ENCODE measurements at regions not wholly inside any gene's neighbourhood (a gene's known extent, or its start where the extent isn't known, plus 50 kb on each side); places are given as distances from the start of the nearest gene placed in this dataset.

GRCh38 chr2:125516496-125517109, 1139.4 kb upstream of the GYPC start:
- DNase-seq (ENCODE audit: low read depth), result no peak

GRCh38 chr2:125526093-125526492, 1129.9 kb upstream of the GYPC start:
- DNase-seq (ENCODE audit: low read depth), result no peak

GRCh38 chr2:125535089-125535488, 1120.9 kb upstream of the GYPC start:
- no peak for DNase-seq (ENCODE audit: low read depth)

GRCh38 chr2:125543968-125544514, 1111.9 kb upstream of the GYPC start:
- DNase-seq (ENCODE audit: low read depth), result no peak

- DNase-seq (ENCODE audit: low read depth), result no peak
Measured at GRCh38 chr2:125553768-125554167, 1102.2 kb upstream of the GYPC start.

GRCh38 chr2:125554956-125555355, 1101.0 kb upstream of the GYPC start:
- DNase-seq (ENCODE audit: low read depth), result no peak

- DNase-seq (ENCODE audit: low read depth), result no peak
Measured at GRCh38 chr2:125559186-125559585, 1096.8 kb upstream of the GYPC start.

- DNase-seq (ENCODE audit: low read depth), result no peak
Measured at GRCh38 chr2:125560855-125561254, 1095.1 kb upstream of the GYPC start.

- no peak for DNase-seq (ENCODE audit: low read depth)
Measured at GRCh38 chr2:125561302-125561701, 1094.7 kb upstream of the GYPC start.

- no peak for DNase-seq (ENCODE audit: low read depth)
Measured at GRCh38 chr2:125562924-125563323, 1093.0 kb upstream of the GYPC start.

- no peak for DNase-seq (ENCODE audit: low read depth)
Measured at GRCh38 chr2:125564471-125564870, 1091.5 kb upstream of the GYPC start.

- no peak for DNase-seq (ENCODE audit: low read depth)
Measured at GRCh38 chr2:125566422-125566821, 1089.5 kb upstream of the GYPC start.

GRCh38 chr2:125567100-125567499, 1088.9 kb upstream of the GYPC start:
- DNase-seq (ENCODE audit: low read depth), result no peak

GRCh38 chr2:125572660-125573059, 1083.3 kb upstream of the GYPC start:
- DNase-seq (ENCODE audit: low read depth), result no peak

GRCh38 chr2:125573432-125573831, 1082.5 kb upstream of the GYPC start:
- DNase-seq (ENCODE audit: low read depth), result no peak

GRCh38 chr2:125576558-125576957, 1079.4 kb upstream of the GYPC start:
- no peak for DNase-seq (ENCODE audit: low read depth)

GRCh38 chr2:125581557-125581956, 1074.4 kb upstream of the GYPC start:
- no peak for DNase-seq (ENCODE audit: low read depth)

- DNase-seq (ENCODE audit: low read depth), result no peak
Measured at GRCh38 chr2:125582516-125582915, 1073.4 kb upstream of the GYPC start.

GRCh38 chr2:125584732-125585131, 1071.2 kb upstream of the GYPC start:
- DNase-seq (ENCODE audit: low read depth), result no peak

- no peak for DNase-seq (ENCODE audit: low read depth)
Measured at GRCh38 chr2:125588780-125589179, 1067.2 kb upstream of the GYPC start.

- DNase-seq (ENCODE audit: low read depth), result no peak
Measured at GRCh38 chr2:125591954-125592353, 1064.0 kb upstream of the GYPC start.

GRCh38 chr2:125593036-125593435, 1062.9 kb upstream of the GYPC start:
- DNase-seq (ENCODE audit: low read depth), result no peak

GRCh38 chr2:125596612-125597011, 1059.3 kb upstream of the GYPC start:
- DNase-seq (ENCODE audit: low read depth), result no peak

GRCh38 chr2:125615438-125615837, 1040.5 kb upstream of the GYPC start:
- no peak for DNase-seq (ENCODE audit: low read depth)
